ENCODE measurements at regions not wholly inside any gene's neighbourhood (a gene's known extent, or its start where the extent isn't known, plus 50 kb on each side); places are given as distances from the start of the nearest gene placed in this dataset.
A peak's percentile ranks its signal among the peaks of the same experiment; 100 is the strongest.

DNA sequence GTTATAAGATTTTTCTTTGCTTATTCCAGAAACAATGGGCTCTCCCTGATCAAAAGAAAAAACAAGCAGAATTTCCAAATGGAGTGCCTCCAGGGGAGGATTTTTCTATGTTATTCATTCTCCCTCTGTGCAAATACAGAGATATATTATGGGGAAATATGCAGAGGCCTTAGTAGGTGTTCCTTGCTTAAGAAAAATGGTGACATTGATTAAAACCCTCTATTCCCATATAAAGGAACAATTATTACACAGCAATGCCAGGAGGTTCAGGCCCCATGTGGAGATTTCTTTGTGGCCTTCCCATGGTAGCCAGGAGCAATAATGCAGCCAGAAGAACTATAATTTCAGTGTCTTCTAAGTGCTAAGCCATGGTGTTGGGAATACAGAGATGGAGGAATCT is 255.9 kb upstream of the CXCR4 start:
- DNase-seq (ENCODE audit: low read depth), result no peak

DNA sequence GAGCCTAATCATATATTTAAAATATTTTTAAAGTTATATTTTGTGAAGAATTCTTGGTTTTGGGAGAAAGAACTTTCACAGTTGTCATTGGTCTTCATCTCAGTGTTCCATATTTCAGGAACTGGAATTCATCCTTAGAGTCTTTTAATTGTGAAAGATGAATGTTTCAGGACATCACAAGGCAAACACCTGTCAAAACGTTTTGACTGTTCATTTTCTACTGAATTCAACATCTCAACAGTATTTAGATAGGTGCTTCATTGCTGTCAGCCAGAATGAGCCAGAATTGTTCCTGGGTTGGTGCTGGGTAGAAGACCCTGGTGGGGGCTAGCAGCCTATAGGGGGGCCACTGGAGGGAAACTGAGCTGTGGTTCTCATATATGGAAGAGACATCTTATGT is 255.1 kb upstream of the CXCR4 start:
- DNase-seq (ENCODE audit: low read depth), result no peak

- no peak for DNase-seq (ENCODE audit: low read depth)
Observed at GRCh38 chr2:136363900-136364299, 246.0 kb upstream of the CXCR4 start.

GRCh38 chr2:136363470-136363869 is 245.5 kb upstream of the CXCR4 start:
- no peak for DNase-seq (ENCODE audit: low read depth)

GRCh38 chr2:136362676-136363390 is 244.9 kb upstream of the CXCR4 start:
- peak; percentile 3 for DNase-seq (ENCODE audit: low read depth)

GRCh38 chr2:136361521-136361920 is 243.6 kb upstream of the CXCR4 start:
- DNase-seq (ENCODE audit: low read depth), result no peak

- DNase-seq (ENCODE audit: low read depth), result no peak
Observed at GRCh38 chr2:136360790-136361189, 242.8 kb upstream of the CXCR4 start.

GRCh38 chr2:136359121-136359965 is 241.4 kb upstream of the CXCR4 start:
- no peak for DNase-seq (ENCODE audit: low read depth)

DNA sequence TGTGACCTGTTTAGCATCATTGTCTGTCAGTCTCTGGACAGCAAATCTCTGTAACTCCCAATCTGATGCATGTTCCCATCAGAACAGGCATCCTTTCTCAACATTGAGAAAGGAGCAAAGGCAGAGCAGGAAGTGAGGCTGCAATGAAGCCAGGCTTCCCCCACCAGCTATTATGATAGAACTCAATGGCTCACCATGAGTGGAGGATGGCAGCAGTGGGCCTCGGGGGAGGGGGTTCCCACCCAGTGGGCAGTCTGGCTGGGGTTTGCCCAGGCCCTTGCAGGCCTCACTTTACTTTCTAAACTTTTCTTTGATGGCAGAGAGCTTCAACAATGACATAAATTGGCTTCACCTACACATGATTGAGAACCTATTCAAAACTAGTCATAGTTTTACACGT is 240.6 kb upstream of the CXCR4 start:
- DNase-seq (ENCODE audit: low read depth), result no peak

DNA sequence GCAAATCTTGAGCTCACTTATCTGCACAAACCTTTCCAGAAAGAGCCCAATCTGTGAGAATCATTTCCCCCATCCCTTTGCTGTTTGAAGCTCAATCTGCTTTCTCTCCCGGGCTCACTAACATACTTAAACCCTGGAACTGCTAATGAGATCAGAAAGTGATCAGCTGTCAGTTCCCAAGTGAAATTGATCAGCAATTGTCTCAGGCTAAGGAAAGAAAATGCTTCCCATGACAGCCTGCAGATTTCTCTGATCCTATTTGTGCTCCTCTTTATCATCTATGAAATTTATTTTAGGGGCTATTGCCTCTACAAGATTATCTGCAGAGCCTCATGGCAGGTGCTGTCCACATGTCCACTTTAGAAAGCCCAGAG is 239.0 kb upstream of the CXCR4 start:
- DNase-seq (ENCODE audit: low read depth), result no peak

- DNase-seq (ENCODE audit: low read depth), result no peak
Observed at GRCh38 chr2:136356125-136357006, 238.4 kb upstream of the CXCR4 start.

DNA sequence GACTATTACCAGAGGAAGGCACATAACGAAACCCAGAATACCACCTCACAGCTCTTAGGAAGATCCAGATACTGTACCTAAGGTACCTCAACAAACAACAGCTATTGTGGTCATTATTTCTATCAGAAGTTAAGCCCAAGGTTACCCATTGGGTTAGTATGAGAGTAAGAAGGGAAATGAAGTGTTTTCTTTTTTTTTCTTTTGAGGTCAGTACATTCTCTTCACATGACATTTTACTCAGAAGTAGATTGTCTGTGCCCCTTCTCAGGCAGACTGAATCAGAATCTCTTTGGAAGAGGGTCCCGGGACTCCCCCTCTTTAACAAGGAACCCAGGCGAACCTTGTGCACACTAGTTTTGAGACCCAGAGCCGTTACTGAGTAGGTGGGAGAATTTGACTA is 233.7 kb upstream of the CXCR4 start:
- no peak for DNase-seq (ENCODE audit: low read depth)

DNA sequence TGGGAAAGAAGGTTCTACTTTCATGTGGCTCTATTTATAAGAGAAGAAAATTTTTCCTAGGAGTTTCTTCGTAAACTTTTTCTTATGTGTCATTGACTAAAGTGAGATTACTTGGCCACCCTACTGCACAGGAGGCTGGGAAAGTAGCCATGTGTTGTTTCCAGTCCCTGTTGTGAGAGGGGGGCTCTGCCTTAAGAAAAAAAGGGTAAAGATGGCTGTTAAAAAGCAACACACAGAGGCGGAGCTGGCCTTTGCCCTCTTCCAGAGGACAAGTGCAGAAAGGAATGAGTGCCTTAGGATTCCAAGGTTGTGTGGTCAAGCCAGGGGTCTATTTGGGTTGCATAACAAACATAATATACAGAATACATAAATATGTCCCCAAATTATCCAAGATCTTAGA is 230.0 kb upstream of the CXCR4 start:
- DNase-seq (ENCODE audit: low read depth), result no peak

- no peak for DNase-seq (ENCODE audit: low read depth)
Observed at GRCh38 chr2:136344339-136344738, 226.4 kb upstream of the CXCR4 start.

DNA sequence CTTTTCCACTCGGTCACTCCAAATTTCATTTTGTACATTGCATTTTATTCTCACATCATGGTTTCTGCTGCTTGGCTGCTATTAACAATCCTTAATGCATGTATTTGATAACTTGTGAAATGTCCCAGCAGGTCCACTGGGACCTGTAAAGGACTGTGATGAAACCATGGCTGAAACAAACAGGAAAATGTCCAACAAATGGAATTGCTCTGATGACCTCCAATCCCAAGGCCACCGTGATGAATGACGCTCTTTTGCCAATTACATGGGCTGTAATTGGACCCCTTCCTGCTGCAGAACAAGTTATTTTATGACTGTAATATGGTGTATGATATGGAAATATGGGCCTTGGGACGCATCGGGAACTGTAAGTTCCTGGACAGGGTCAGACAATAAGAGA is 224.2 kb upstream of the CXCR4 start:
- no peak for DNase-seq (ENCODE audit: low read depth)

GRCh38 chr2:136334967-136335366 is 217.0 kb upstream of the CXCR4 start:
- no peak for DNase-seq (ENCODE audit: low read depth)

DNA sequence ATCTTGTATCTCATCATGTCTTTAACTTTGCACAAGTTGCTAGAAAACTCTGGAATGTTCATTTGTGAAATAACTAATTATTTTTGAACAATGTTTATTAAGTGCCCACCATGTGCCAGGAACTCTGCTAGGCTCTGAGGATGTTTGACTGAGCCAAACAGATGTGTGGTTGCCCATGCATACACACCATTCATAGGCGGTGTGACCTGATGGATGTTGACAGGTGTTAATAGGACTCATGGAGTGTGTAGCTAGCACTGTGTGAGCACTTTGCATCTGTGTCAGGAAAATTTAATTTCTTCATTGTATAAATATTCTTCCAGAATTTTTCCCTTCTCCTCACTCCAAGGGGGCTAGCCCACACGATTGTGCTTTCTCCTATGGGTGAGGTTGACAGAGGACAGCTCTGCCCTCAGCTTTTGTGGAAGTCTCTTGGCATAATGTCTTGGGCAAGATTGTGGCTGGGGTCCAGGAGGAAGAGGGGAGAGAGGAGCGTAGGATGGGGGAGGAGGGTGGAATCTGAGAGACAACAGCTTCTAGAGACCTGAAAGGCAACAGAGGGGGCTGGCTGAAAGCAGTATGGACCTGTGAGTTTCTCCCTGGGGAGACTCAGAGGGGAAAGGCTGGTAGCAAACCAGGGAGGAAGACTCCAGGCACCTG is 214.6 kb upstream of the CXCR4 start:
- DNase-seq (ENCODE audit: low read depth), result no peak

DNA sequence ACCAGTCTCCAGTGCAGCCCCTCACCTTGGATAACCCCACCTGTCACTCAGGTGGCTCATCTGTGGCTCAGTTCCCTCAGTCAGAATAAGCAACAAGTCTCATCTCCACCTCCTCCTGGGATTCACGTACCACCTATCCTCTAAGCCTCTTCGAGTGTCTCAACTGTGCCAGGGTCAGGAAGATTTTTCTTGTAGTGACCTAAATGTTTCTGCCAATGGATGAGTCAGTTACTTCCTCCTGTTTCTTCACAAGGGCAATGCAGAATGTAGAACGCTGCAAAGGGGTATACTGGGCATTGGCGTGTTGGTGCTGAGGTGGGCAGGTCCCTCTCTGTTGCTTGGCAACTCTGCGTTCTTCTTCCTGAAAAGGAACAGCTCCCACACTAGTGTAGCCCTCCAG is 213.3 kb upstream of the CXCR4 start:
- DNase-seq (ENCODE audit: low read depth), result no peak

- DNase-seq (ENCODE audit: low read depth), result no peak
Observed at GRCh38 chr2:136328207-136328795, 210.4 kb upstream of the CXCR4 start.

GRCh38 chr2:136327162-136327852 is 209.4 kb upstream of the CXCR4 start:
- DNase-seq (ENCODE audit: low read depth), result peak; percentile 38

DNA sequence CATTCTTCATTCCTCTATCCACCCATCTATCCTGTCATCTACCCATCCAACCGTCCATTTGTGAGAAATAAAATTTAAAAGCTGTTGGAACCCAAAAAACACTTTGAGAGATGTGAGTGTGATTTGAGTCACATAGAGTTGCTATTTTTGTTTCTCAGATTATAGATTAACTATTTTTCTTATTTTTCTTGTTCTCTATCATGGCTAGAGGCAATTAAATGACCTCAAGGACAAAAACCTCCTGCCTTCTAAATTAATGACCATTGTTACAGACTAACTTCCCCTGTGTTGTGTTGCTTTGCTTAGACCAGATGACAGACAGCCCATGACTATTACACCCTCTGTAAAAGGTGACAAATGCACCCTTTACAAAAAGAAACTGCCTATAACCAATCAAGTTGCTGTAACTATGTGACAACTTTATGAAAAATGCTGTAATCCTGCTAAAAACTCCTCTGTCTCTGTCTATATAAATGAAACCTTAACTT is 207.9 kb upstream of the CXCR4 start:
- no peak for DNase-seq (ENCODE audit: low read depth)
